CD4-positive, alpha-beta T cell treated with Interleukin-12 subunit alpha and Interleukin-12 subunit beta, for 1 hour (primary cell): ENCODE measurements at regions not wholly inside any gene's neighbourhood (a gene's known extent, or its start where the extent isn't known, plus 50 kb on each side); places are given as distances from the start of the nearest gene placed in this dataset.

ENCODE experiments used
- DNase-seq: peaks from one replicate; pipeline ENCODE4 v3.0.0-alpha.2; 2020

- DNase-seq = no peak
Observed at GRCh38 chr1:163013826-163014600, 55.1 kb upstream of the RGS4 start.

GRCh38 chr1:163006051-163006834, 62.9 kb upstream of the RGS4 start:
- DNase-seq = no peak

DNA sequence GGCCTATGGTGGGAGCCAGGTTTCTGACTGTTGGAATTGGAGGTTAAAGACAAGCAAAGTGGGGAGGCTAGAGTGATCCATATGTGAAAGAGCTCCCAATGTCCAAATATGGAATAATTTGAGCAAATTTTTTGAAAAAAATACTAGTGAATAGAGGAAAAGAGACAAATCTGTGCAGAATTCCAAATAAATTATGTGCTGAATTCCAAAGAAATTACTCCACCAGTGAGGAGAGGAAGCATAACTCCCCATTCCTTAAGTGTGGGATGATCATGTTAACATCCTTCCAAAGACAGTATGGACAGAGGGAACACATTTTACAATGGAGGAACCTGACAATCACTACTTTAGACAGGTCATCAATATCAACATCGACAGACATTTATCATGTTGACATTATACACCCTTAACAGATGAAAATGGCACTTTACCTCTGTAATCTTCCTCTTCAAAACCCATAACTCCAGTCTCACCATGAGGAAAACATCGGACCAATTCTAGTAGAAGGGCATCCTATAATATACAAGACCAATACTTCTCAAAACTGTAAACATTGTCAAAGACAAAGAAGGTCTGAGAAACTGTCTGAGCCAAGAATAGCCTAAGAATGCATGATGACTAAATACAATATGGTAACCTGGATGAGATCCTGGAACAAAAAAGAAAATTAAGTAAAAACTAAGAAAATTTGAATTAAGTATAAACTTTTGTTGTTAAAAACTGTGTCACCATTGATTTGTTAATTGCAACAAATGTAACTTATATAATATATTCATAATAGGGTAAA, 71.5 kb upstream of the RGS4 start:
- DNase-seq = no peak

GRCh38 chr1:162996261-162996660, 72.9 kb upstream of the RGS4 start:
- no peak for DNase-seq

GRCh38 chr1:162994921-162995320, 74.2 kb upstream of the RGS4 start:
- no peak for DNase-seq

GRCh38 chr1:162993846-162994245, 75.3 kb upstream of the RGS4 start:
- DNase-seq = no peak

DNA sequence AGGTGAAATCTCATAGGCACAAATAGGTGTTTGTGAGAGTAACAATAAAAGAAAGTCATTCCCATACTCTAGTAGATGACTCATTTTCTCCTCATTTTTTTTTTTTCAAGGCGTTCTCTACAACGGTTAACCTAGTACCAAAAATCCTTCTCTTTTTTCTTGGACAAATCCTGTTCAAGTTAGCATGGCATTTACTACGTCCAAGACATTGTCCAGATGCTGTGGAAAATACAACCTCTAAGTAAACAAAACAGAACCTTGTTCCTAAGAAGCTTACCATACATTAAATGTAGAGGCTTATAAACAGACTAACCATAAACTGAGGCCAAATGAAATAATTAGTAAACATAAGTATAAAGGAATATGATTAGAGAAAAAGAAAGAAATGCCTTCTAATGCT, 76.2 kb upstream of the RGS4 start:
- DNase-seq = no peak

DNA sequence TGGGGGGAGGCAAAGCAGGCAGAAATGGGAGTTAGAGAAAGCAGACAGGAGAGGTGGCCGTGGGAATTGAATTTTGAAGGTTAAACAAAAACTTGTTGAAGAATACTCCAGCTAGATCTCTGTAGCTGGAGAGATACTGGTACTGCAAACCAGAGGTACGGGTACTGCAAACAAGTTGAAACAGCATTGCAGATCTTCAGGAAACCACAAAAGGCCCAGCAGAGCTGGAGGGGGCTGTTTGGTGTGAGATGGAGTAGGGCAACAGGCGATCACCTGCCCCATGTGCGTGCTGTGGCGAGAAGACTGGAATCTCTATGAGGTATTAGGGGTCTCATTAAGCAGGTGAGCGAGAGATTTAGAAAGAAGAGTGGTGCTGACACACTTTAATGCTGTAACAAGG, 77.7 kb upstream of the RGS4 start:
- DNase-seq = no peak

DNA sequence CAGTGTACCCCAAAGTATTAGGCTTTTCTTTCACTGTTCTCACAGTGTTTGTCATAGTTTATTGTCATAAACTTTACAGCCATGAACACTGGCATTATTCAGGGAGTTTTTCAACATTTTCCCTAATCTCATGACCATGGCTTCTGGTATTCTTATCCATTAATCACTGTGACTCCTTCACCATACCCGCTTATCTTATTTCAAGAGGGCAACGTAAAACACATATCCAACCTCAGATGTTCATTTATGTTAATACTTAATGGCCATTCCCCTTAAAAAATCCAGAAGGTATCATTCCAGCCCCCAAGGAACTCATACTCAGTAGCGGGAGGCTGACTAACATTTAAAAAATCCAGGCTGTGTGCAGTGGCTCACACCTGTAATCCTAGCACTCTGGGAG, 78.5 kb upstream of the RGS4 start:
- DNase-seq = no peak

GRCh38 chr1:162988869-162989268, 80.3 kb upstream of the RGS4 start:
- DNase-seq = no peak

GRCh38 chr1:162987866-162988265, 81.3 kb upstream of the RGS4 start:
- DNase-seq = no peak

GRCh38 chr1:162985816-162986435, 83.2 kb upstream of the RGS4 start:
- DNase-seq = no peak

- no peak for DNase-seq
Observed at GRCh38 chr1:162984699-162985098, 84.5 kb upstream of the RGS4 start.

DNA sequence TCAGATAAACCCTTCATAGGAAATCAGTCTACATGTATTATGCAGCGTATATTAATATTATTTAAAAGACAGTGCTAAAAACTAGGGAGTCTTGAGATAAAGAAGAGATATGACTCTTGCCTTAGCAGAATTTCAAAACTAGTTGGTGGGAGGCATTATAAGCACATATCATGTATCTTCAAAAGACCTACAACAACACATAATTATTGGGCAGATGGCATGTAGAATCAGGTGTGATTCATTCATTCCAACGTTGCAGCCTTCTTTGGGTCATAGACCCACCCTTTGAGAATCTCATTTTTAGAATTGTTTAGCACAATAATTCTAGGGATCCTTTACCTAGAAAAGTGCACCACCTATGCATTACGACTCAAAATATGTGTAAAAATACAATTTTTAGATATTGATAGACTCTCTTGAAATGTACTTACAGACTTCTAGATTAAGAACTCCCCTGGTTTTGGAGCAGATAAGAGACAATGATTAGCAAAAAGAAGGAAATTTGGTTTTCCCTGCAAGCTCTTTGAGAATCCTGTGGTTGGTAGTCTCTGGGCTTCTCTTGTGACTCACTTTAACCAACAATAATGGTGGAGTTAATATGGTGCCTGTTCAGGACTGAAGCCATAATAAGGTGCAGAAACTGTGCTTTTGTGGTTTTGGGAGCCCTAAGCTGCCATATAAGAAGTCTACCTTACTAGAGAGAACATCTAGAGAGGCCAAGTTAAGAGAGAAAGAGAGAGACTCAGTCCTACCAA, 85.3 kb upstream of the RGS4 start:
- no peak for DNase-seq

GRCh38 chr1:162982364-162982763, 86.8 kb upstream of the RGS4 start:
- DNase-seq = no peak

DNA sequence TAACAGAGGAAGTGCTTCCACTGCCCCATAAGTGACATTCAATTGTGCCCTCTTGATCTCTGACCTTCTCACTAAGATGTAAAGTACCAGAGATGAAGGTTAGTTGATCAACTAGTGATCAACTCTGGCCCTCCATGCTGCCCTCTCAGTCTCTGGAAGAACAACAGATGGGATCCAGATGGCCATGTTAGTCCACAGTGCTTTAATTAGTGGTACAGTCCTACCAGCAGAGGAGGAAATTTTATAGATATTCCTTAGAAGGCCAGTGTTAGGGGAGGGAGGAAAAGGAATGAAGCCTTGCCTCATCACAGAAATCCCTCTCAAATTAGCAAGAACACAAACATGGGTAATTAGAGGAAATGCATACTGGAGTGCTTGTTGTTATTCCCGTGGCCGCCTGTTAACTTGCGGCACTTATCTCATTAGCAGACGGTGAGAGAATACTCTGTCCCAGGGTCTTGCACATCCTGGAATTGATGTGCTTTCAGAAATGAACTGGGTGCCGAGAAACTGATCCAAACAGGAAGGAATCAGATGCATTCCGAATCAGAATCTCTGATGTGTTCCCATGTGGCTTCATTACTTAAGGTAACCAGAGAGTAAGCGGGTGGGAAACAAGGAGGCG, 91.1 kb upstream of the RGS4 start:
- no peak for DNase-seq

DNA sequence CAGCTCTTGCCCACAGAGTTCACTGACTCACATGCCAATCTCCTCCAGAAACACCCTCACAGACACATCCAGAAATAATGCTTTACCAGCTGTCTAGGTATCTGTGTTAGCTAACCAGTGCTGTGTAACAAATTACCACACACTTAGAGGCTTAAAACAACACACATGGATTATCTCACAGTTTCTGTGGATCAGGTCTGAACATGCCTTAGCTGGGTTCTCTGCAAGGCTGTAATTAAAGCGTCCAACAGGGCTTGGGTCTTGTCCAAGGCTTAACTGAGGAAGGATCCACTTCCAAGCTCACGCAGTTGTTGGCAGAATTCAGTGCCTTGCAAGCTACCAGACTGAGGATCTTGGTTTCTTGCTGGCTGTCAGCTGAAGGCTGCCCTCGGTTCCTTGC, 92.5 kb upstream of the RGS4 start:
- no peak for DNase-seq

DNA sequence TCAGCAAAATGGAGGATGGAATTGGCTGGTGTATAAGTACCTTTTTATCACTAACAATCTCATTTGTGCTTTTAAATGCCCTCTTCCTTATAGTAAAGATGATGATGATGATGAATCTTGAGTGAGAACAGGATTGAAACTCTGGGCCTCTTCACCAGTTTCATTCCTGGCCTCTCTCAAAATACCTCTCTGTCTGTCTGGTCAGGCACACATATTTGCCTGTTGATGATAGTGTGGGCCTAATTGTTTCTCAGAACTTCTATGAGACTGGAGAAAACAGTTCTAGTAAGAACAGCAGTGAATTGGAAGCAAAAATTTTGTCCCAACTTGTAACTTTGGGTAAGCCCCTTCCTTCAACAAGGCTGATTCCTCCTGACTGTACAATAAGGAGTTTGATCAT, 94.4 kb upstream of the RGS4 start:
- no peak for DNase-seq

GRCh38 chr1:162973381-162973795, 95.8 kb upstream of the RGS4 start:
- no peak for DNase-seq

DNA sequence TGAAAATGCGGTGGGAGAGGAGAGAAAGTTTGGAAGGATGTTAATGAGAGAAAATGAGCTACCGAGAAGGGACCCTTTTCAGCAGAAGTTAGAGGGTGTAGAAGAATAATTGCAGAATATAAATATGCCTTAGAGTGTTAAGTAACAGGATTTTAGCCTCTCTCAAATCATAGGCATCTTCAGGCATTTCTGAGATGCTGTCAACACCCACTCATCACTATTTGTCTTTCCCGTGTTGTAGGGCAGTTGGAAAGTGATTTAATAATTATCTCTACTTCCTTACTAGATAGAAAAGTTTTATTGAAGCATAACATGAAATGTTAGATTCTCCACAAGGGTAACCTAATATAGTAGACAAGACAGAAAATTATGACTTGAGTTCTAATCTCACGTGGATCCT, 96.4 kb upstream of the RGS4 start:
- no peak for DNase-seq

DNA sequence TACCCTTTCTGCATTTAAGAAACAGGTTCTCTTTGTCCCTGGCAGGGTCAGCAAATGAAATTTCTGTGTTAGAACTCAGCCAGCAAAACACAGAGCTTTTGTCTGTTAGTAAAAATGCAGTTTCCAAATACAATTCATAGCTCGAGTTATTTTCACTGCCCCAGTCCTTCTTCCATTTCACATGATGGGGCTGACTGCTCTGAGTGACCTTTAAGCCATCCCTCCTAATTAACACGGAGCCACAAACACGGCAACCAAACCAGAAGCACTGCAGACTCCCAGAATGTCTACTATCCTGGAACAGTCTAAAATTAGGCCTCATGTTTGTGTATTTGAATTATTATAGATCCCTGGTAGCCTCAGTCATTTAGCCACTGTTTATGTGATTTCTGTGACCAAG, 99.1 kb upstream of the RGS4 start:
- no peak for DNase-seq

- no peak for DNase-seq
Observed at GRCh38 chr1:162966613-162967012, 102.5 kb upstream of the RGS4 start.
